Activated gamma-delta T cell treated with anti-CD3 and anti-CD28 coated beads, Interleukin-2, amount 50 U/mL, for 16 hours (primary cell): ENCODE measurements at regions not wholly inside any gene's neighbourhood (a gene's known extent, or its start where the extent isn't known, plus 50 kb on each side); places are given as distances from the start of the nearest gene placed in this dataset.

Source experiments
- DNase-seq: peaks from one replicate; pipeline ENCODE4 v3.0.0-alpha.2; 2020; ENCODE audit warnings: low read depth

DNA sequence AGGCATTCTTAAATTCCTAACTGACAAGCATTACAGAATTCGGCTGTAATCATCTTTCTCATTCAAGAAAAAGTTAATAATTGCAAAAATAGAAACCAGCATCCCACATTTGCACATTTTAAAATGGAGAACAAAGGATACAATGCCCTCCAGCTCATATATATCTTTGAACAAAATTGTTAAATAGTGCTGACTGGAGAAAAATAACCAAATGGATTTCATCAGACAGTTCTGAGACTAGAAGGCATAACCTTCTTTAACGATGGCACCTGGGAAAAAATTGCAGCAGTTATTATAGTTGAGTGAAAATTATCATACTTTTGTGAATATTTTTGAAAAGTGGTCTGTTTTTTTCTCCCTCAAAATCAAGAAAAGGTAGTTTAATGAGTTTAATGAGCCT is 138.9 kb upstream of the CDH19 start:
- DNase-seq, result no peak

DNA sequence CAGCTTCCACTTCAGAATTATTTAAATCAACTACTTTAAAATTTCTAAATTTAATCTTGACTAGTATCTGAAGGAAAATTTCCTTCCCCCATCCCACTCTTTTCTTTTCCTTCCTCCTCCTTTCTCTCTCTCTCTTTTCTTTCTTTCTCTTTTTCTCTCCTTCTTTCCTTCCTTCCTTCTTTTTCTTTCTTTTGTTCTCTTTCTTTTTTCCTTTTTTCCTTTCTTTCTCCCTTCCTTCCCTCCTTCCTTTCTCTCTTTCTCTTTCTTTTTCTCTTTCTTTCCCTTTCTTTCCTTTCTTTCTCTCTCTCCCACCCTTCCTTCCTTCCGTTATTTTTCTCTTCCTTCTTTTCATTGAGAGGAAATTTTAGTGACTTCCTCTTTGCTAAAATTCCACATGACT is 132.0 kb upstream of the CDH19 start:
- no peak for DNase-seq

DNA sequence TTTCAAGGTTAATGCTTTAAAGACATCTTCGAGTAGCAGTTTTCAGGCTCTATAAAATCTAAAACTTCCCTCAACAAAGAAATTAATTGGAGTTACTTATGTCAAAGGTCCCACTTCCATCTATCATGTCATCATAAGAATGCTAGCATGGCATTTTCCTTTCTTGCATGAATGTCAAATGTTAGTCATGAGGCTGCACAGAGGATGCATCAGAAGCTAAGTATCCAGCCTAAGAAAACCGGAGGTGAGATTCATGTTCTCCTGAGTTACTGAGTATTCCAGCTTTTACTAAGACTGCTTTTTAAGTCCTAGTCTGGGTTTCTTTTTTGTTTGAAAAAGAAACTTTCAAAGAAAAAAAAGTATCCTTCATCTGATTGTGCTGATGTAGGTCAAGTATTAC is 130.6 kb upstream of the CDH19 start:
- DNase-seq, result no peak

DNA sequence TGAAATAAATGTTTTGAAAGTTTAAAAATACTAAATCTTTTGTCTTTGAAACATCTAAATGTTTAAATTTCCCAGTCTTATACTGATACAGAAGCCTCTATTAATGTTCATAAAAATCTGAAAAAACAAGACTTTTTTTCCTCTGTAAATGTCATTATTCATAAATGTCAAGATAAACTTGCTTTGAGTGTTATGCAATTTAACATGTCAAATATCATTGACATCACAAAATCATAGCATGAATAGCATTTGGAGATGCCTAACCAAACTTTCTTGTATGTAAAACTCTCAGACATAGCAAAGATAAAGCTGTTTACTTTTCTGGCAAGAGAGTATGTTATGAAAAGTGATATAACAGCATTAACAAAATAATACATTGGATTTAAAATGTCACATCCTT is 128.0 kb upstream of the CDH19 start:
- DNase-seq, result no peak

DNA sequence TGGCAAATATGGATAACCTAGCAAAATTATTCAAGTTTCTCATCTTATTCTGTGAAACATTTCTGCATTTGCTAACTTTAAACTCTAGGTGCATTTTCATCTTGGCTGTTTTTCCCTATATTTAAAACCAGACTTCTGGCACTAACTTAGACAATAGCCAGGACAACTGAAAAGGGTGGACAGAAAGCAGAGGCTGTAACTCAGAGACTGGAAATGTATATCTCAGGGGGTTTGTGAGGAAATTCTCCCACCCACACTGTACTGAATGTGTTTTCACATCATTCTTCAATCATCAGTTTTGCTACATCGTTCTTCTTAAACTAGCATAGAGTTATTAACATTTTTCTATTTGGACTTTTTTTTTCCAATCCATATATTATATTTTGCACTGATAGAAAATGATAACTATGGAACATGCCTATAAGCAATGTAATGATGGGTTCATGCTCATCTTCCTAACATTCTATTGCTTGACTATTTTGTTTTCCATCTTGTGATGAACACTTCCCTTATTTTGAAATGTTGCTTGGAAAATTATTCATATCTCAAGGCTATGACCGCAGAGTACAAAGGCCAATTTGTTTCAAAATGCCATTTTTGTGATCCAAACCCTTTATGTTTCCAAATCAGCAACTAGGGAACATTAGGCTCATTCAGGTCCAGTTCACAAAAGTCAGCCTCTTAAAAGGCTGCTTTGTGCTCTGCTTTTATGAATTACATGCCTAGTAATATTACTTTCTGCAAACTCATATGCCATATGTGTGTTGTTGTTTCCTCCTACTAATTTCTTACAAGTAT is 125.8 kb upstream of the CDH19 start:
- no peak for DNase-seq

DNA sequence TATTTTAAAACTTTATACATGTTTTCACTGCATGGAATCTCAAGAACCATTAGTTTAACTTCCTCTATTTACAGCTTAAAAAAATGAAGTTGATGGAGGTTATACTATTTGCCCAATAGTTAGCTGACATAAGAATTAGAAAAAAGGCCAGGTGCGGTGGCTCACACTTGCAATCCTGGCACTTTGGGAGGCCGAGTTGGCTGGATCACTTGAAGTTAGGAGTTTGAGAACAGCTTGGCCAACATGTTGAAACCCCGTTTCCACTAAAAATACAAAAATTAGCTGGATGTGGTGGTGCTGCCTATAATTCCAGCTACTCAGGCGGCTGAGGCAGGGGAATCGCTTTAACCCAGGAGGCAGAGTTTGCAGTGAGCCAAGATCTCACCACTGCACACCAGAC is 125.1 kb upstream of the CDH19 start:
- DNase-seq, result no peak

DNA sequence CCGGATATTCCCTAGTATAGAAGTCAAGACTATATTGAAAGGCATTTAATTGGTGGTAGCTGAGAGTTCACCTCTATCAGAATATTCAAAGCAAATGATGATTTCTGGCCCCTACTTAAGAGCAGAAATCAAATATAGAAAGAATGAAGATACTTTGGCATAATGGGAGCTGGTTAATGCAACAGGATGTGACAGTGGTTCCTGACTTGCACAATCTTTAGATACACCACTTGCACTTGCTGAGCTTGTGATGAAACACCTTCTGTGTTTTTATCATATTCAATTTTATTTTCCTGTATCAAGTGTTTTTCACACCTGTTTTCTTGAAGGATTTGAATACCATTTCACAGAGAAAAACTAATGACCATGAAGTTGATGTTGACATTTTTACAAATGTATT is 124.1 kb upstream of the CDH19 start:
- DNase-seq, result no peak

DNA sequence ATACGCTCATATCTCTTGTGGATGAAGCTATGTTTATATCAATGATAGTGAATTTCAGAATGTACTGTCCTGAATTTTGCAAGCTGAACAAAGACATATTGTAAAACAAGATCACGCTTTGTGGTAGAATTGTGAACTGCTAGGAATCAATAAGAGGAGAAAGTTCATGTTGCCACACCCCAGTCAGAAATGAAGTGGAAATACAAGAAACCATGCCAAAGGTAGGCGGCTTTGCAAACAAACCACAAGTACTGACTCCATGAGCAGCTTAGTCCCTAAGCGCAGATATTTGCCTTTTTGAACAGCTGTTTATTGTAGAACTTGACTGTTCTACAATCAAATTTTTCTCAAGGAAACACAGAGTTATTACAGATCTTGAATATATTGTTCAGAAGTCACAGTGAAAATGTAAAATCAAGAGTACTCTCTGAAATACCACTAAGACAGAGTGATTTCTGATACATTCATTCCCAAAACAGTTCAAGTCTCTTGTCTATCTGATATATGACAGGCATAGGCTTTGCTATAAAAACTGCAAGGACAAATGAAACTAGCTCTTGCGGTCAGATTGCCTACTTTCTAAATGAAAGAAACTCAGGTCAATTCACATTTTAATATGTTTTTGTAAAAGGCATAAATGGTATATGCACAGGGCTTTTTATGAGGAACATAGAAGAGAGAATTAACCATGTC is 120.9 kb upstream of the CDH19 start:
- DNase-seq, result no peak

DNA sequence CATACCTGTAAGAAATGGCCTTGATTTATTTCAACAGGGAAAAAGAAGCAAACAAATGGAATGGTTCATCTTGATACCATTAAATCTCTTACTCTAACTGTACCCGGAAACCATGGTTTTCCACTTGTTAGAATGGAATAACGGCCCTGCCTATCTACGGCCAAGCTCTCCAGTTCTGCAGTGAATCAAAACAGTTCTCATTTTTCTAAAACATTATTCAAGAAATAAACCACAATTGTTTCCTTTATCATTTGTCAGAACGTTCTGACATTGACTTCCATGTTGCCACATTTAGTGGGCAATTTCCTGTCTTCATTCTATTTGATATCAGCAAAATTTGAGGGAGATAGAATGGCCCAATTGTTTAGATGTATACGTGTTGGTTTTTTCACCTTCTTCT is 118.8 kb upstream of the CDH19 start:
- no peak for DNase-seq

DNA sequence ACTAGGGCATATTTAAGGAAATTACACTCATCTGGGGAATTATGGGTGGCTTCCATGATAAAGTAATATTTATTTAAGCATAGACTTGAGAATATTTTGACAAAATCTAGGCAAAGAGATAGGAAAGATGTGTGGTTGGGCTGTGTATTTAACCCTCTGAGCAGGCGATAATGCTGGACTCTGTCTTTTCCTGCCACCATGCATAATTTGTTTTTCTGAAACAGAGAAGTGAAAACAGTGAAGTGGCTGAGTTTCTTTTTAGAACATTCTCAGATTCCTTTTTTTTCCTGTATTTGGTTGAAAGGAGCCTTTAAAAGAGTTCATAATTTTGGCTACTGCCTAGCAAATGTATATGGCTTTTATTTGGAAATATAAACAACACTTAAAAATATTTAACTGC is 104.8 kb upstream of the CDH19 start:
- no peak for DNase-seq

DNA sequence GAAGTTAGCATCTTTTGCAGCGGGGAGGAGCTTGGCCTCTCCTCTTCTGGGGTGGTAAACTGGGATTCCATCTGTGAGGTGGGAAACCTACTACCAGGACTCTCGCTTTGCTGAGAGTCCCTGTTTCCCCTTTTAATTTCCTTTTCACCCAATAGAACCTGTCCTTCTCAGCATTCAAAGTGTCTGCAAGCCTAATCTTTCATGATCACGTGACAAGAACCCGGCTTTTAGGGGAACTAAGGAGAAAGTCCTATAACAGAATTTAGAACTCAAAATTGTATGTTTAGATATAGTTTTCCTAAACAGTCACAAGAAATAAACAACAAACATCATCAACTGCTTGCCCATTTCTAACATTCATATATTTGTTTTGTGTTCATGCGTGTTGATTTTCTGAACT is 103.6 kb upstream of the CDH19 start:
- no peak for DNase-seq

DNA sequence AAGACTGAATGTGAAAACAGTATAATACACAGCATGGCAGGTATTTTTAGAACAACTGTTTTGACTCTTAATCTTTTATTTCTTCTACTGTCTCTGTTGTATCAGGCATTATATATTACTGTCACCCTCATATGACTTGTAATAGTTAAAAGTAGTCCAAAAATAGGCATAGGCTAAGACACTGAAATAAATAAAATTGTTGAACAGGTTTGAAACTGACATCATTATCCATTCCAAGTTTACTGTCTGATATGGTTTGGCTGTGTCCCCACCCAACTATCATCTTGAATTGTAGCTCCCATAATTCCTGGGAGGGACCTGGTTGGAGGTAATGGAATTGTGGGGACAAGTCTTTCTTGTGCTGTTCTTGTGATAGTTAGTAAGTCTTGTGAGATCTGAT is 91.4 kb upstream of the CDH19 start:
- DNase-seq, result no peak

DNA sequence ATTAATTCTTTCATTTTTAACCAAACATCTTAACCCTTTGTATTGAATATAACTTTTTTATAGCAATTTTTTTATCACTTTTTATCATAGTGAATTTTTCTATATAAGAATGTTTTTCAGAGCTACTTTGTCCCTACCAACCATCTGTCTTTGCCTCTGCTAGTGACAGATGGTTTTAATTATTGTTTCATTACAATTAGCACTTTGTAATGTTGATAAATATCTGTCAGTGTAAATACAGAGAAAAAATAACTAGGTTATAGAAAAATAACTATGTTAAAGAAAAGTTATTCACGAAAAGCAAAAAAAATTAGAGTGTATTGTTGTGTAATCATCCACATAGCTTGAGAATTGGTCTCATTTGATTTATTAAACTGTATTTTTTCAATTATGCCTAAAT is 91.0 kb upstream of the CDH19 start:
- no peak for DNase-seq

DNA sequence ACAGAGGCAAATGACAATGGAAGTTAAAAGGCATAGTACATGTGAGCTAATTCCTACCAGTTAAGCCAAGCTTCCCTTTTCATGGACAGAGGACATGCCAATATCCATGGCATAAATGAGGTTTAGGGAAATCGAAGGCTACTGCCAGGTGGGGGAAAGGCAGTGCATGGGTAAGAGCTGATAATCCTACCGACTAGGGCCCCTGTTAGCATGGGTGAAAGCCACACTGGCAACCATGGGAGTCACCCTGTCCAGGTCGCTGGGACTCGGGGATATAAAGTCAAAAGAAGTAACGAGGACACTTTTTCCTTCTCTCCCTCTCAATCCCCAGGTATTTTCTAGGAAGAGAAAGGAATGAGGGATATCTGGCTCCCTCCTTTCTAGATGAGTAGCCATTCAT is 83.7 kb upstream of the CDH19 start:
- DNase-seq, result no peak

DNA sequence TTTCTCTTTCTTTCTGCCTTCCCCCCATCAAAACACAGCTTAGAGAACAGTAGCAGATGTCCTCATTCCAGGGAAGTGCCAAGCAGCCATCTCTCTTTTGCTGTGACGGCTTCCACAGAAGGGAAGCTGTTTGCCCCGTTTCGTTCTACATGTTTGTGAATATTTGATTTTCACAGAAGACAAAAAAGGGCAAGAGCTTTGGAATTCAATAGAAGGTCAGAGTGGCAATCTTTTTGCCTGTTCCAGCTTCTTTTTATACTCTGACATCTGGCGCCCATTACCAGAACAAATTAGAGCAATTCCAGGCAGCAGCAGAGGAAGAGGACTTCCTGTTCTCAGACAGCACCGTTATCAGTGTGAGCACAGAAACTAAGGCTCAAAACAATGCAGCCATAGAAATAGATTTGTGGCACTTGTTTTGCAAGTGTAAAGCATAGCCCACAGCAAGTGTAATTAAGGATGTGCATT is 79.0 kb upstream of the CDH19 start:
- DNase-seq, result no peak

DNA sequence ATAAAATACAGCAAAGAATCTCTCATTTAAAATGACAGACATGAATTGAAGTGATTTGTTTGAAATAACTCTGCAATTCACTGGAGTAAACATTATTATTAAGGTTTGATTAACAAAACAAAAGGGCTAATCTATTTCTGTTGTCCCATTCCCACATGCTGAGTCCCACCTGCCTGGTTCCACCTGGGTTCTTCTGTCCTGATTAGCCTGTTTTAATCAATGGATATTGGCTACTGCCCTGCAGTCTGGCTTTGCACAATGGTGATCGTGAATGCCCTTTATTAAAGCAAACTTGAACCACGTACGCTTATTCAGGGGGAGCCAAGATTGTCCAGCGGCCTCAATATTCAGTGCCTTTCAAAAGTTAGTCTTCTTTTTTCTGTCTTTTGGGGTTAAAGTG is 72.8 kb upstream of the CDH19 start:
- no peak for DNase-seq

DNA sequence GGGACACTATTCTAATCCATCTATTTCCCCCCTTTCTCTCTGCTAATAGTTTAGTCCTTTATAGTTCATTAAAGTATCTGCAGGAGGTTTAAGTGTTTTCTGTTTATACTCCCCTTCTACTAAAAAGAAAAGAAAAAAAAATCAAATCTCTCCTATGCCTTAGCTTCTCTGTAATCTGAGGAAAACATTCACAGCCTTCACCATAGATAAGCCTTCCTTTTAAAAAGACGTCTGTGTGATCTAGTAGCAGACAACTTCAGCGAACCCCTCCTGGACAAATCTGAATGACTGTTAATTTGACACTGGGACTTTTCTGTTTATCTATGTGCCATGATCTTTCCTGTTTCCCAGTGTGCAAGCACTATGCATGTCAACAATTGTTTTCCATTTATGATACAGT is 70.4 kb upstream of the CDH19 start:
- DNase-seq, result no peak

DNA sequence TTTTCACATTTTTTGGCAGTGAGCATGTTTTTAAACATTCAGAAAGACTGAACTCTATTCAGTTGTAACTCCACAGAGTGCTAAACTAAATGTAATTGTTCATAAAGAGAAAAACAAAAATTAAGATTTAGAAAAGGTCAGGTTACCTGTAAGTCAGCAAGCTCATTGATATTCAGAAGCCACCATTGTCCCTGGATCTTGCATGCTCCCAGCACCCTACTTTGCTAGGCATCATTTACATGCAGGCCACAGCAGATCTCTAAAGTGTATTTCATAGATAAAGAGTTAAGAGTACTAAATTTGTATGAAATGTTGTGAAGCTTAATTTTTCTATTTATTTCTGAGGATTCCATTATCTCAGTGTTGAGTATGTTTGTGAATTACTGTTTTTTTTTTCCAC is 64.8 kb upstream of the CDH19 start:
- no peak for DNase-seq

DNA sequence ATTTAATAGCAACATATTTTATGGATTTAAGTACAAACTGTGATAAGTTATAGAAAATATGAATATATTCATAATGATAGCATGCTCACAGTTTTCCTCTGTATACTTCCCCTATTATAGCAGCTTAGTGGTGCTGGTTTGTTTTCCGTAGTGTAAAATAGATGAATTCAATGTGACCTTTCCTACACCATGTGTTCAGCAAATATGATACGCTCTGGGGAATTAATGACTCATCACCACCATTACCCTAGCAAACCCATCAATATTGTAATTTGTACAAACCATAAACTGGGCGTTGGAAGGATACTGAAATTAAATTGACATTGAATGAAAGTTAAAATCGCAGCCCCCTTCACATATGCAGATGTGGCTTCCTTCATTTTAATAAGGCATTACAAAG is 58.7 kb upstream of the CDH19 start:
- DNase-seq, result no peak

DNA sequence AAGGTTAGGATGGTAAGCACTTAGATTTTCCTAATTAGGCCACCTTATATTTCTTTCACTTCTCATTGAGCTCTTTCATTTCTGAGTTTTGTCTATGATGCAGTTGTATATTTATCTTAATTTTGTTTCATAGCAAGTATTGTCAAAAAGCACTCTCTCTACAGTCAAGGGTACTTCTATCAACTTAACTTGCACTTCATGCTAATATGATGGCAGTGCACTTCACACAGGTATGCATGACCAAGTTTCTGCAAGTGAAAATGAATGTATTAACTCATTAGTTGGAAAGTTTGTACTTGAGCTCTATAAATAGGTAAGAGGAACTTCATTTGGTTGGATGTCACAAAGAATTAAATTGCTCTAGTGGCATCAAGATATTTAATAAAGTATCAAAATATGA is 51.5 kb upstream of the CDH19 start:
- no peak for DNase-seq
